SJCRH30 (cell line): ENCODE measurements at regions not wholly inside any gene's neighbourhood (a gene's known extent, or its start where the extent isn't known, plus 50 kb on each side); places are given as distances from the start of the nearest gene placed in this dataset.
"Not testable (repeated sequence)": the region's sequence is repeated elsewhere in the genome, so short reads cannot be mapped to it uniquely, and the experiment has no call there.

ENCODE experiments used
- DNase-seq, 2 experiments: peaks; one replicate each; pipeline ENCODE4 v3.0.0-alpha.2; 2015 to 2020
- H3K27ac ChIP-seq: fragments of 250-450 bp; sonication (Bioruptor Pico); 2 replicates; pipeline ENCODE4 v1.5.1; 2020; ENCODE audit warnings: mild to moderate bottlenecking, moderate library complexity
- H3K27me3 ChIP-seq: fragments of 250-450 bp; sonication (Bioruptor Pico); 2 replicates; pipeline ENCODE4 v1.5.1; 2020; ENCODE audit warnings: mild to moderate bottlenecking, moderate library complexity
- H3K36me3 ChIP-seq: fragments of 250-450 bp; sonication (Bioruptor Pico); 2 replicates; pipeline ENCODE4 v1.5.1; 2020; ENCODE audit warnings: mild to moderate bottlenecking, moderate library complexity
- H3K4me1 ChIP-seq: fragments of 250-450 bp; sonication (Bioruptor Pico); 2 replicates; pipeline ENCODE4 v1.5.1; 2020; ENCODE audit warnings: mild to moderate bottlenecking, moderate library complexity
- H3K4me3 ChIP-seq: fragments of 250-450 bp; sonication (Bioruptor Pico); 2 replicates; pipeline ENCODE4 v1.5.1; 2020; ENCODE audit warnings: mild to moderate bottlenecking, moderate library complexity
- H3K9me3 ChIP-seq: fragments of 250-450 bp; sonication (Bioruptor Pico); replicated peaks from 2 replicates; pipeline ENCODE4 v1.5.1; 2020; ENCODE audit warnings: mild to moderate bottlenecking, moderate library complexity

GRCh38 chr14:105625448-105625847 is 99.1 kb downstream of the TMEM121 start:
- H3K27me3 ChIP-seq, H3K9me3 ChIP-seq, H3K4me3 ChIP-seq, H3K27ac ChIP-seq, DNase-seq, H3K36me3 ChIP-seq, H3K4me1 ChIP-seq: not testable (repeated sequence)

GRCh38 chr14:105626111-105626510 is 99.7 kb downstream of the TMEM121 start:
- not testable (repeated sequence) for H3K27ac ChIP-seq, H3K9me3 ChIP-seq, H3K4me3 ChIP-seq, H3K4me1 ChIP-seq, H3K36me3 ChIP-seq, DNase-seq, H3K27me3 ChIP-seq

- not testable (repeated sequence) for DNase-seq, H3K36me3 ChIP-seq, H3K4me3 ChIP-seq, H3K4me1 ChIP-seq, H3K9me3 ChIP-seq, H3K27ac ChIP-seq, H3K27me3 ChIP-seq
Measured at GRCh38 chr14:105626651-105627050, 100.3 kb downstream of the TMEM121 start.

GRCh38 chr14:105627287-105627686 is 100.9 kb downstream of the TMEM121 start:
- H3K9me3 ChIP-seq, H3K27ac ChIP-seq, H3K4me1 ChIP-seq, H3K27me3 ChIP-seq, H3K4me3 ChIP-seq, H3K36me3 ChIP-seq, DNase-seq: not testable (repeated sequence)

GRCh38 chr14:105627701-105628100 is 101.3 kb downstream of the TMEM121 start:
- Histone ChIP-seq H3K9me3 (0 out of 2 replicates have a peak, but pooled peaks cover 3% of the 10 kb centered on the region), H3K4me3 (no peak overlapping the region)

GRCh38 chr14:105628126-105628525 is 101.7 kb downstream of the TMEM121 start:
- not testable (repeated sequence) for H3K4me3 ChIP-seq, H3K4me1 ChIP-seq, DNase-seq, H3K27ac ChIP-seq, H3K9me3 ChIP-seq, H3K36me3 ChIP-seq, H3K27me3 ChIP-seq

More at GRCh38 chr14:105627701-105628100, 101.3 kb downstream of the TMEM121 start:
- H3K36me3 ChIP-seq: no peaks in the 10 kb centered on the region
- H3K4me1 ChIP-seq: no peaks in the 10 kb centered on the region
- H3K27ac ChIP-seq: no peak overlapping the region
- no peak for DNase-seq
- H3K27me3 ChIP-seq: no peaks in the 10 kb centered on the region

- not testable (repeated sequence) for H3K36me3 ChIP-seq, H3K27ac ChIP-seq, H3K4me1 ChIP-seq, H3K4me3 ChIP-seq, DNase-seq, H3K27me3 ChIP-seq, H3K9me3 ChIP-seq
Measured at GRCh38 chr14:105628531-105629067, 102.2 kb downstream of the TMEM121 start.

- not testable (repeated sequence) for DNase-seq, H3K27me3 ChIP-seq, H3K4me3 ChIP-seq, H3K9me3 ChIP-seq, H3K27ac ChIP-seq, H3K36me3 ChIP-seq, H3K4me1 ChIP-seq
Measured at GRCh38 chr14:105629091-105629885, 102.9 kb downstream of the TMEM121 start.

- H3K27ac ChIP-seq: no peak overlapping the region
- no peaks in the 10 kb centered on the region for H3K4me1 ChIP-seq
- no peaks in the 10 kb centered on the region for H3K36me3 ChIP-seq
- DNase-seq: no peak
- no peaks in the 10 kb centered on the region for H3K27me3 ChIP-seq
- no peak overlapping the region for H3K4me3 ChIP-seq
- 0 out of 2 replicates have a peak, but pooled peaks cover 3% of the 10 kb centered on the region for H3K9me3 ChIP-seq
Measured at GRCh38 chr14:105629886-105630215, 103.5 kb downstream of the TMEM121 start.

GRCh38 chr14:105630293-105630934 is 104.0 kb downstream of the TMEM121 start:
- not testable (repeated sequence) for H3K9me3 ChIP-seq, H3K4me3 ChIP-seq, H3K4me1 ChIP-seq, H3K27ac ChIP-seq, H3K36me3 ChIP-seq, DNase-seq, H3K27me3 ChIP-seq

GRCh38 chr14:105630935-105631779 is 104.8 kb downstream of the TMEM121 start:
- not testable (repeated sequence) for H3K27ac ChIP-seq, H3K9me3 ChIP-seq, DNase-seq, H3K27me3 ChIP-seq, H3K4me1 ChIP-seq, H3K36me3 ChIP-seq, H3K4me3 ChIP-seq

- Histone ChIP-seq H3K27me3 (no peaks in the 10 kb centered on the region), H3K4me1 (no peaks in the 10 kb centered on the region), H3K9me3 (0 out of 2 replicates have a peak, but pooled peaks cover 3% of the 10 kb centered on the region), H3K36me3 (no peaks in the 10 kb centered on the region), H3K4me3 (no peak overlapping the region), H3K27ac (no peak overlapping the region)
- no peak for DNase-seq
Measured at GRCh38 chr14:105632010-105632409, 105.6 kb downstream of the TMEM121 start.

GRCh38 chr14:105633596-105633995 is 107.2 kb downstream of the TMEM121 start:
- H3K27me3 ChIP-seq, H3K4me1 ChIP-seq, H3K9me3 ChIP-seq, H3K4me3 ChIP-seq, H3K36me3 ChIP-seq, H3K27ac ChIP-seq, DNase-seq: not testable (repeated sequence)

GRCh38 chr14:105635560-105635959 is 109.2 kb downstream of the TMEM121 start:
- H3K4me1 ChIP-seq: no peaks in the 10 kb centered on the region
- no peak overlapping the region for H3K4me3 ChIP-seq
- no peak for DNase-seq
- H3K9me3 ChIP-seq: 0 out of 2 replicates have a peak, but pooled peaks cover 3% of the 10 kb centered on the region
- H3K36me3 ChIP-seq: no peaks in the 10 kb centered on the region
- H3K27me3 ChIP-seq: no peaks in the 10 kb centered on the region
- H3K27ac ChIP-seq: no peak overlapping the region

GRCh38 chr14:105636021-105636420 is 109.6 kb downstream of the TMEM121 start:
- not testable (repeated sequence) for H3K27me3 ChIP-seq

More at GRCh38 chr14:105636021-105636420, 109.6 kb downstream of the TMEM121 start:
- H3K4me3 ChIP-seq, H3K4me1 ChIP-seq, H3K36me3 ChIP-seq, H3K9me3 ChIP-seq, DNase-seq, H3K27ac ChIP-seq: not testable (repeated sequence)
